Right lobe of liver (tissue), 4 donors: ENCODE measurements at regions not wholly inside any gene's neighbourhood (a gene's known extent, or its start where the extent isn't known, plus 50 kb on each side); places are given as distances from the start of the nearest gene placed in this dataset.

Source experiments
- CTCF ChIP-seq, 4 donors: fragments of 200-600 bp in 3 of 4; fragments of 450-650 bp in 1 of 4; IDR thresholded peaks; one replicate each; pipeline versions ENCODE4 v1.5.1 to v1.8.0; 2016 to 2022; ENCODE audit warnings: antibody characterized with exemption in 4 of 4, mild to moderate bottlenecking in 2 of 4
- POLR2A ChIP-seq: fragments of 450-650 bp; IDR thresholded peaks from one replicate; pipeline ENCODE4 v1.6.1; 2017; ENCODE audit warnings: antibody characterized with exemption, mild to moderate bottlenecking
- donor health status: DM: no; HTN: no; CAD: no.
- donor health status: DM: no; HTN: no; CAD: no.
- donor health status: DM: no; HTN: yes; CAD: no.

GRCh38 chr1:54461731-54462596, 55.8 kb upstream of the SSBP3 start:
- TF ChIP-seq POLR2A (no peak), CTCF (IDR thresholded peaks at IDR 0.05) (no peak)
